LNCaP clone FGC (cell line): ENCODE measurements at regions not wholly inside any gene's neighbourhood (a gene's known extent, or its start where the extent isn't known, plus 50 kb on each side); places are given as distances from the start of the nearest gene placed in this dataset.
A peak's percentile ranks its signal among the peaks of the same experiment; 100 is the strongest.

ENCODE experiments used
- DNase-seq: peaks from one replicate; pipeline ENCODE4 v3.0.0-alpha.2; 2011; ENCODE audit warnings: low read depth
- H3K4me3 ChIP-seq: 2 replicates; pipeline ENCODE4 v1.5.1; 2011; ENCODE audit warnings: mild to moderate bottlenecking, low read depth, low read length, control low read depth
- CTCF ChIP-seq: IDR thresholded peaks from 2 replicates; pipeline ENCODE4 v1.5.1; 2012; ENCODE audit warnings: mild to moderate bottlenecking; ENCODE audit not compliant: control insufficient read depth, insufficient read depth; ENCODE audit errors: extremely low read depth

GRCh38 chr7:84578825-84579224 is 384.2 kb upstream of the SEMA3A start:
- H3K4me3 ChIP-seq, result no peak overlapping the region
- no peak for TF ChIP-seq CTCF
- no peak for DNase-seq

GRCh38 chr7:84568781-84569180 is 374.2 kb upstream of the SEMA3A start:
- no peak for TF ChIP-seq CTCF
- H3K4me3 ChIP-seq, result no peak overlapping the region

GRCh38 chr7:84565345-84566074 is 370.9 kb upstream of the SEMA3A start:
- no peak for TF ChIP-seq CTCF
- DNase-seq, result no peak
- H3K4me3 ChIP-seq, result no peak overlapping the region

More at GRCh38 chr7:84568781-84569180, 374.2 kb upstream of the SEMA3A start:
- no peak for DNase-seq

- peak; percentile 97 for DNase-seq
- H3K4me3 ChIP-seq, result no peak overlapping the region
- TF ChIP-seq CTCF, result no peak
Measured at GRCh38 chr7:84553711-84554110, 359.1 kb upstream of the SEMA3A start.

- no peak for DNase-seq
- H3K4me3 ChIP-seq, result no peak overlapping the region
- no peak for TF ChIP-seq CTCF
Measured at GRCh38 chr7:84549409-84549808, 354.8 kb upstream of the SEMA3A start.

- no peak for TF ChIP-seq CTCF
- no peak for DNase-seq
- no peak overlapping the region for H3K4me3 ChIP-seq
Measured at GRCh38 chr7:84548366-84549365, 354.1 kb upstream of the SEMA3A start.
